ENCODE measurements at regions not wholly inside any gene's neighbourhood (a gene's known extent, or its start where the extent isn't known, plus 50 kb on each side); places are given as distances from the start of the nearest gene placed in this dataset.

- intact Hi-C loops (cut with DNase I; ENCODE audit: low total_unique reads) (no loop called here), in situ Hi-C loops (cut with MboI; ENCODE audit: low sequenced_read_pairs in 4 of 4) (no loop called here)
- Histone ChIP-seq H3K4me1 (no peaks in the 10 kb centered on the region), H3K27ac (no peak overlapping the region), H3K4me3 (no peak overlapping the region), H3K27me3 (no peaks in the 10 kb centered on the region), H3K36me3 (no peaks in the 10 kb centered on the region), H3K9me3 (no peaks in the 10 kb centered on the region)
- TF ChIP-seq POLR2A (IDR thresholded peaks at IDR 0.05) = no peak
- TF ChIP-seq CTCF (IDR thresholded peaks at IDR 0.05 in 4 of 5, conservative IDR thresholded peaks at IDR 0.05 in 1 of 5) = no peak
- DNase-seq = no peak
- no peak for ATAC-seq
Measured at GRCh38 chr6:33860706-33861474, 57.1 kb upstream of the MLN start.

GRCh38 chr6:33860006-33860405 lies 56.2 kb upstream of the MLN start:
- ATAC-seq (no peak), DNase-seq (no peak)
- no peak for TF ChIP-seq POLR2A (IDR thresholded peaks at IDR 0.05)
- no peak for TF ChIP-seq CTCF (IDR thresholded peaks at IDR 0.05 in 4 of 5, conservative IDR thresholded peaks at IDR 0.05 in 1 of 5)
- Histone ChIP-seq H3K27ac (no peak overlapping the region), H3K9me3 (no peaks in the 10 kb centered on the region), H3K36me3 (no peaks in the 10 kb centered on the region), H3K27me3 (no peaks in the 10 kb centered on the region), H3K4me3 (no peak overlapping the region), H3K4me1 (no peaks in the 10 kb centered on the region)
- in situ Hi-C loops (cut with MboI; ENCODE audit: low sequenced_read_pairs in 4 of 4) (no loop called here), intact Hi-C loops (cut with DNase I; ENCODE audit: low total_unique reads) (no loop called here)

DNA sequence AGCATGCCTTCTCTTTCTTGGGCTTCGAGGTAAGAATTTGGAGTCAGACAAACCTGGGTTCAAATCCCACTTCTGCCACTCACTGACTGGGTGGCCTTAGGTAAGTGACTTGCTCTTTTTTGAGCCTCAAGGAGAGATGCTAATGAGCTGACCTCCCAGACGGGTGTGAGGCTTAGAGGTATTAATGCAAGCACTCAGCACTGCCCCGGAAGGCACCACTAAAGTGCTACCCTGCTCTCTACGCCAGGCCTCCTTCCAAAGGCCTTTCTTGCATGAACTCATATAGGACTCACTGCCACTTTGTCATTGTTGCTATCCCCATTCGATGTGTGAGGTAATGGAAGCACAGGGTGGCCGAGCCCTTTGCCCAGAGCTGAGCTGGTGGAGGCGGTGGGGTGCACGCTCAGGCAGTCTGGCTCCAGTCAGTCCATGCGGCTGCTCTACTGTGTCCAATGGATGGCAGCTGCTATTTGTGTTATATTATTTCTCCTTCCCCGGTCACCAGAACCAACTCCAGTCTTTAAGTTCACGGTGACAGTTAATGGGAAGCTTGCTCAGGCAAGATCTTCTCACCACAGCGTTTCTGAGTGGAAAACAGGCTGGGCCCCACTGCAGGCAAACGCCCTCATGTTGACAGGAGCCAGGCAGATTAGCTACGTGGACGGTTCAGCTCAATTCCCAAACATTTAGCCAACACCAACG lies 55.2 kb upstream of the MLN start:
- Histone ChIP-seq H3K27me3 (no peaks in the 10 kb centered on the region), H3K4me3 (no peak overlapping the region), H3K36me3 (no peaks in the 10 kb centered on the region), H3K9me3 (no peaks in the 10 kb centered on the region), H3K27ac (no peak overlapping the region), H3K4me1 (no peaks in the 10 kb centered on the region)
- intact Hi-C loops (cut with DNase I; ENCODE audit: low total_unique reads) = no loop called here
- DNase-seq (no peak), ATAC-seq (no peak)
- in situ Hi-C loops (cut with MboI; ENCODE audit: low sequenced_read_pairs in 4 of 4) = no loop called here
- TF ChIP-seq POLR2A (IDR thresholded peaks at IDR 0.05) (no peak), CTCF (IDR thresholded peaks at IDR 0.05 in 4 of 5, conservative IDR thresholded peaks at IDR 0.05 in 1 of 5) (no peak)

GRCh38 chr6:33857932-33858475 lies 54.2 kb upstream of the MLN start:
- H3K4me3 ChIP-seq = no peak overlapping the region
- H3K9me3 ChIP-seq = no peaks in the 10 kb centered on the region
- no peaks in the 10 kb centered on the region for H3K27me3 ChIP-seq
- H3K4me1 ChIP-seq = no peaks in the 10 kb centered on the region
- ATAC-seq = no peak
- TF ChIP-seq POLR2A (IDR thresholded peaks at IDR 0.05) (no peak), CTCF (IDR thresholded peaks at IDR 0.05 in 4 of 5, conservative IDR thresholded peaks at IDR 0.05 in 1 of 5) (no peak)
- no peaks in the 10 kb centered on the region for H3K36me3 ChIP-seq
- no peak overlapping the region for H3K27ac ChIP-seq
- intact Hi-C loops (cut with DNase I; ENCODE audit: low total_unique reads) = no loop called here
- DNase-seq = no peak
- in situ Hi-C loops (cut with MboI; ENCODE audit: low sequenced_read_pairs in 4 of 4) = no loop called here
